ENCODE measurements at regions not wholly inside any gene's neighbourhood (a gene's known extent, or its start where the extent isn't known, plus 50 kb on each side); places are given as distances from the start of the nearest gene placed in this dataset.

GRCh38 chr5:92504346-92504745 lies 1076.7 kb downstream of the NR2F1-AS1 start:
- no peak for DNase-seq (ENCODE audit: low spot score)

- DNase-seq (ENCODE audit: low spot score): no peak
These were observed 1080.3 kb downstream of the NR2F1-AS1 start for GRCh38 chr5:92500752-92501151.

GRCh38 chr5:92496545-92496944 lies 1084.5 kb downstream of the NR2F1-AS1 start:
- no peak for DNase-seq (ENCODE audit: low spot score)

GRCh38 chr5:92494508-92494907 lies 1086.5 kb downstream of the NR2F1-AS1 start:
- DNase-seq (ENCODE audit: low spot score): no peak

- no peak for DNase-seq (ENCODE audit: low spot score)
These were observed 1088.1 kb downstream of the NR2F1-AS1 start for GRCh38 chr5:92492908-92493307.

- no peak for DNase-seq (ENCODE audit: low spot score)
These were observed 1096.5 kb downstream of the NR2F1-AS1 start for GRCh38 chr5:92484484-92484883.

GRCh38 chr5:92472981-92473566 lies 1090.0 kb upstream of the ARRDC3 start:
- no peak for DNase-seq (ENCODE audit: low spot score)

- no peak for DNase-seq (ENCODE audit: low spot score)
These were observed 1088.7 kb upstream of the ARRDC3 start for GRCh38 chr5:92471861-92472260.

- DNase-seq (ENCODE audit: low spot score): no peak
These were observed 1087.7 kb upstream of the ARRDC3 start for GRCh38 chr5:92470770-92471169.

- DNase-seq (ENCODE audit: low spot score): no peak
These were observed 1085.2 kb upstream of the ARRDC3 start for GRCh38 chr5:92468295-92468694.

- no peak for DNase-seq (ENCODE audit: low spot score)
These were observed 1084.6 kb upstream of the ARRDC3 start for GRCh38 chr5:92467695-92468094.

GRCh38 chr5:92460505-92460904 lies 1077.4 kb upstream of the ARRDC3 start:
- DNase-seq (ENCODE audit: low spot score): no peak

- DNase-seq (ENCODE audit: low spot score): no peak
These were observed 1076.5 kb upstream of the ARRDC3 start for GRCh38 chr5:92459654-92460053.

- DNase-seq (ENCODE audit: low spot score): no peak
These were observed 1071.9 kb upstream of the ARRDC3 start for GRCh38 chr5:92455011-92455410.

GRCh38 chr5:92444888-92445287 lies 1061.8 kb upstream of the ARRDC3 start:
- no peak for DNase-seq (ENCODE audit: low spot score)

GRCh38 chr5:92435781-92436180 lies 1052.7 kb upstream of the ARRDC3 start:
- DNase-seq (ENCODE audit: low spot score): peak; percentile 68

GRCh38 chr5:92429646-92430045 lies 1046.5 kb upstream of the ARRDC3 start:
- DNase-seq (ENCODE audit: low spot score): no peak

GRCh38 chr5:92428415-92428814 lies 1045.3 kb upstream of the ARRDC3 start:
- DNase-seq (ENCODE audit: low spot score): no peak

- DNase-seq (ENCODE audit: low spot score): no peak
These were observed 1041.8 kb upstream of the ARRDC3 start for GRCh38 chr5:92424785-92425426.

GRCh38 chr5:92421942-92422341 lies 1038.8 kb upstream of the ARRDC3 start:
- DNase-seq (ENCODE audit: low spot score): no peak

- DNase-seq (ENCODE audit: low spot score): no peak
These were observed 1038.1 kb upstream of the ARRDC3 start for GRCh38 chr5:92421196-92421595.

- no peak for DNase-seq (ENCODE audit: low spot score)
These were observed 1036.1 kb upstream of the ARRDC3 start for GRCh38 chr5:92419261-92419660.

- DNase-seq (ENCODE audit: low spot score): no peak
These were observed 1035.2 kb upstream of the ARRDC3 start for GRCh38 chr5:92418341-92418740.

GRCh38 chr5:92409134-92409533 lies 1026.0 kb upstream of the ARRDC3 start:
- no peak for DNase-seq (ENCODE audit: low spot score)
